ENCODE measurements at regions not wholly inside any gene's neighbourhood (a gene's known extent, or its start where the extent isn't known, plus 50 kb on each side); places are given as distances from the start of the nearest gene placed in this dataset.

DNA sequence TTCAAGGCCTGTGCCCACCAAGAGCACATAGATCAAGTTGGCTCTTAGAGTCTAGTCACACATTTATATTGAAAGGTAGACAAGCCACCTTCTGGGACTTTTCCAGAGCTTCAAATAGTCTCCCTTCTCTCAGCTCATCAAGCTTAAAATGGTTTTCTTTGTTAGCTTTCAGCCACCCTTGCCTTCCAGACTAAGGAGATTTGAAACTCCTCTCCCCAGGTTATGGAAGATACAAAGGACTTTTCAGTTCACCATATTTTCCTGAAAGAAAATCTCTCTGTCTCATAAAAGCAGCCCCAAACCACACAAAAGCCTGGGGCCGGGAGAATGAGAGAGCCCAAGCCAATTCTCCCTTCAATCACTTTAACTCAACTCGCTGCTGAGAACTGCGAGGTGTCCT lies 134.1 kb downstream of the ZC3H11B start:
- DNase-seq (ENCODE audit: insufficient read length, low spot score) (no peak), FAIRE-seq (no peak)

DNA sequence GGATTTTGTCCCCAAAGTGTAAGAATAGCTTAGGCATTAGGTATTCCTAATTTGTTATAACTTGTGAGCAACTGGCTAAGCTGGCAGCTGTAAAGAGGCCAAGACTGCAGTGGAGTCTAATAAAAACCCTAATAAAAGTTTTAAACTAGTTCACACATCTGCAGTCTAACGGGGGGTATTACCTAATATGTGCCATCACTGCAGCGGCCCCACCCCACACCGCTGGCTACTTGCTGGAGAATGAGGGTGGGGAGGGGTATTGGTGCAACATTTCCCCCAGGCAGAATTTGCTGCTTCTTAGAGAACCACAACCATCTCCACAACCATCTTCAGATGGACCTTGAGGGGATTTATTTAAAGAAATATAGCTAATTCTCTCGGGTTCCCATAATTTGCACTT lies 135.0 kb downstream of the ZC3H11B start:
- DNase-seq (ENCODE audit: insufficient read length, low spot score) (no peak), FAIRE-seq (no peak)

GRCh38 chr1:219476716-219477115 lies 136.2 kb downstream of the ZC3H11B start:
- FAIRE-seq (no peak), DNase-seq (ENCODE audit: insufficient read length, low spot score) (no peak)

DNA sequence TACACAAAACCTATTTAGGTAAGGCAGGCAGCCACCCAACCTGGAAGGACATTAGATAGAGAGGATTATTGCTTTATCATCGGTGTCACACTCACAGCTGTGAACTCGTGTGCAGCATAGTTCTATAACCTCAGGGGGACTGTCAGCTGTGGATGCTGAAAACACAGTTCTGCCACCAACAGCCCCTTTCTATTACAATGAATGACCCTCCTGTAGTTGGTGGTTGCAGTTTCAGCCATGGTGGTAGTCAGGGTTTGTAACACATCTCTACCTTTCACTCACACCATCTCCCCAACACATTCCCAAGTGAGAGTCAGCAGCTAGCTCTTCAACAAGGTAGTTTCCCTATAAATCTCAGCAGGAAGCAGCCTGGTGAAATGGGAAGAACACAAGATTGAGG lies 136.8 kb downstream of the ZC3H11B start:
- DNase-seq (ENCODE audit: insufficient read length, low spot score), result no peak
- no peak for FAIRE-seq

DNA sequence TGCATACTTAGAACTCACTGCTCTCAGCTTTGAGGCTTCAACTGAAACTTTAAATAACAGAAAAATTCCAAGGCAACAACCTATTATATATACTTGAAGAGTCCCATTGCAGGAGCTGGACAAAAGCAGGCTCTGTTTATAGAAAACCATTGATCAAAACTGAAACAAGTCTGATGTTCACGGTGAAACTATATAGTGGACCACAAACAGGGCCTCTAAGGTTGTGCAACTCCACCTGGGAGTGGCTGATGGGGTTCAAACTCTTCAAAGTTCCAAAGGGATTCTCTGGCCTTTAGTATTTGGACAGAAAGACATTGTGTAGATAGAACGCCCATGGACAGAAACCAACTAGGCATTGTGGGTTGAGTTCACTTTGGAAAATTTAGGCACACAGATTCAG lies 140.3 kb downstream of the ZC3H11B start:
- DNase-seq (ENCODE audit: insufficient read length, low spot score) (no peak), FAIRE-seq (no peak)

GRCh38 chr1:219467524-219467923 lies 145.4 kb downstream of the ZC3H11B start:
- FAIRE-seq, result no peak
- no peak for DNase-seq (ENCODE audit: insufficient read length, low spot score)

DNA sequence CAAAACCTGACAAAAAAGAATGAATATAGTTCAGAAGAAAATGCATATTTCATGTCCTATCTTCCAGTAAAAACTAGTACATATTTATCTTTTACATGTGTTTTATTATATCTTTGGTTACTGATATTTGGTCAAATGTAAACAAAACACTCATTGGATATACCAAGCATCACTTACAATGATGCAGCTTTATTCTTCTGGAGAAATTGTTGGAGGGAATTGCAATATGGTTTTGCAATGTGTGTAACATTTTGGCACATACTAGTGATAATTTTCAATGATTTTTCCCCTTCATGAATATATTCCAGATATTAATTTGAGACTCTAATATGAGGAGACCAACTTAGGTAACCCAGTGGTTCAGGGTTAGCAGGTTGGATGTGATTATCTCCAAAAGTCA lies 146.1 kb downstream of the ZC3H11B start:
- no peak for DNase-seq (ENCODE audit: insufficient read length, low spot score)
- no peak for FAIRE-seq

GRCh38 chr1:219465212-219466093 lies 147.5 kb downstream of the ZC3H11B start:
- FAIRE-seq, result no peak
- no peak for DNase-seq (ENCODE audit: insufficient read length, low spot score)

GRCh38 chr1:219463636-219464035 lies 149.3 kb downstream of the ZC3H11B start:
- FAIRE-seq (no peak), DNase-seq (ENCODE audit: insufficient read length, low spot score) (no peak)

DNA sequence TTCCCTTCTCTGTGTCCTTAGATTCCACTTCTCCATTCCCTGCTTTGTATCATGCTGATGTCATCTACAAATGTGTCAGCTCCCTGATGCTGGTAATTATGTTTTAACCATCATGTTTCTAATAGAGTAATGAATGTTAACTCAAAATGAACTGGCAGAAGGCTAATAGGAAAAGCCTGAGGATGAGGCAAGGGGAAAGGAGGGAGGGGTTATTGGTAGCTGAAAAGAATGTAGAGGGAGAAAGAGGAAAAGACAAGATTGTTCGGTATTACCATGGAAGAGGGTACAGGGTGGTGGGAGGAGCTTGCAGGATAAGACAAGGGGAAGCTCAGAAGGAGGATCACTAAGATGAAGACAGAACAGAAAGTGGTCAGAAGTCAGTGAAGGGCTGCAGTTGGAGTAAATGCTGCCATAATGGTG lies 150.9 kb downstream of the ZC3H11B start:
- FAIRE-seq, result no peak

DNA sequence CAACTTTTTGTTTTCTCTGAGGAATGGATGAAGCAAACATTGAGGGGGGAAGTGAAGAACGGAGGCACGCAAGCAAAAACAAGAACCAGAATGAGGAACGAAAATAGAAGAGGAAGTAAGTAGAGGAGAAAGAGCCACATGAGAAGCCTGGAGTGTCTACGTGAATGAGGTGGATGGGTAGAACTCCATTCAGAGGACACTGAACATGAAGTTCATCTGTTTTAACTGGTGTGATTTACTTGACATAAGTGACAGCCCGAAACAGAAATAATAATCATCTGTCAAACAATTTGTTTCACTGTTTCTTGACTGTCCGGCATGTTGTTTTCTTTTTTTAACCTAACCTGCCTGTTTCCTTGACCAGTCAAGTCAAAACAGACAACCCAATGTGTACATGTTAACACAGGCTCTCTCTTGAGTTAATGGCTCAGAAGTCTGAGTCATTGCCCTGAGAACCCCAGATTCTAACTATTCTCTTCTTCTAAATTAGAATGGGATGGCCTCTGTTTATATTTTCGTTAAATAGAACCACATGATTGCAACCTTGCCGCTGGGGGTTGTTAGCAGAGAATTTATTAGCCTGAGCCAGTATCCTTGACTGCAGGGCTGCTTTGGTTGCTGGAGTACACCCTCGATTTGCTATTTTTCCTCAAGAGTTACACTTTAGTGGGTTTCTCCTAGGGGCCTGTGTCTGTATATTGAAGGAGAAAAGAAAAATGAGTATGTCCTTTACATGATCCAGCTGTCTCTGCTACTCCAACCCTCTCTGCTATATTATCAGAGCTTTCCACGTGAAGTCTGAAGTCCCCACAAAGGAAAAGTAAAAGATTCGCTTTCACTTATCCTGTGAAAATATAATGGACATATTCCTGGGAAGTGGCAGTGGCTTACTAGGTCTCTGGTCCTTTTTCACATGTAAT lies 151.7 kb downstream of the ZC3H11B start:
- FAIRE-seq (no peak), DNase-seq (ENCODE audit: insufficient read length, low spot score) (no peak)

More for the DNA sequence above, 150.9 kb downstream of the ZC3H11B start:
- no peak for DNase-seq (ENCODE audit: insufficient read length, low spot score)

DNA sequence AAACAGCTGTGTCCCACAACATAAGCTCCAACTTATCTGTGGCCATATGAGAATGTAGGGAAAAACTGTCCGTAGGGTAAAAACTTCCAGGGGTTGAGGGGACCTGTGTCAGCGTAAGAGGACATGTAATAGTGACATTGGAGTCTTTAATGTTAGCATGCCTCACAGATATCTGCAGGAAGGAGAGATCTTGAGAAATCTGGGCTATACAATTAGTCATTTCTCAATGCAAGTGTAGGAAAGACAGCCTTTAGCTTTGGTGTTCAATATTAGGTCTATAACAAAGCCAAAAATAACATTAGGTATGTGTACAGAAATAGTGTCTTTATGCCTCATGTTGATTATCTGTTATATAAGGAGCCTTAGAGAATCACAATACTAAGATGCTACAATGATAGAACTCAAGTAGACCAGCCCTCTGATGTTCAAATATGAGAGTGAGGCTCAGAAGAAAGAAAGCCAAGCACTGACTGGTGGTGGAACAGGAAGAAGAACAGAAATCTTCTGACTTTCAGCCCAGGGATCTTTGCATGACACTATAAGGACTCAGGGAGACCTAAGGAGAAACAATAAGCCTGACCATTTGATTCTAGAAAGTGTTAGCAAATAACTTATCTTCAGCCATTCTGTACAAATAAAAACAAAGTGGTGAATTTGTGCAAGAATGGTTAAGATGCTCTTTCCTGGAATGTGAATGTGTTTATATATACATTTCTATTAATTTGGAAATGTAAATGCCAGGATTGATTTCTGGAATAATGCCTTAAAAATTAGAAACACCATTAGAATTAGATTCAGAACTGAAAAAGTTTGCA lies 152.6 kb downstream of the ZC3H11B start:
- DNase-seq (ENCODE audit: insufficient read length, low spot score), result no peak
- no peak for FAIRE-seq

- no peak for DNase-seq (ENCODE audit: insufficient read length, low spot score)
- no peak for FAIRE-seq
Measured at GRCh38 chr1:219459351-219460080, 153.4 kb downstream of the ZC3H11B start.

GRCh38 chr1:219446288-219446687 lies 166.6 kb downstream of the ZC3H11B start:
- FAIRE-seq, result no peak

GRCh38 chr1:219445864-219446263 lies 167.0 kb downstream of the ZC3H11B start:
- no peak for DNase-seq (ENCODE audit: insufficient read length, low spot score)
- FAIRE-seq, result no peak

More at GRCh38 chr1:219446288-219446687, 166.6 kb downstream of the ZC3H11B start:
- no peak for DNase-seq (ENCODE audit: insufficient read length, low spot score)

GRCh38 chr1:219444474-219444873 lies 168.4 kb downstream of the ZC3H11B start:
- DNase-seq (ENCODE audit: insufficient read length, low spot score) (no peak), FAIRE-seq (no peak)

- FAIRE-seq, result no peak
Measured at GRCh38 chr1:219443763-219444162, 169.1 kb downstream of the ZC3H11B start.

DNA sequence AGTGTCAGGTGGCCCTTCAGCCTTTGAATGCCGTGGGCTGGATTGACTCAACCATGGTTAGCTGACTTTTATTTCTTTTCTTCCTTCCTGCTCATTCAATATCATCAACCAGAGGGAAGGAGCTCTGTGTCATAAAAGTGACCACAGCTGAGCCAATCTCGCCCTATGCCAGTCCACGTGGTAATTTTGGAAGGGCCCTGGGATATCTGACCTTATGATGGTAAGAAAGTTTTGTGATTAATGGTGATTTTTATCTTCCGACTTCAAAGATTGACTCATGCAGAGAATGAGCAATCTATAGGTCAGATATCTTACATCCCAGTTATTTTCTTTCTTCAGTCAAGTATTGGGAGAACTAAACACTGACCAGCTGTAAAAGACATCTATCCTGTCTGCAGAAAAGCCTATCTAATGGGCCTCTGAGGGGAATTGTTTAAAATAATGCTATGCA lies 170.3 kb downstream of the ZC3H11B start:
- DNase-seq (ENCODE audit: insufficient read length, low spot score) (no peak), FAIRE-seq (no peak)

More at GRCh38 chr1:219443763-219444162, 169.1 kb downstream of the ZC3H11B start:
- no peak for DNase-seq (ENCODE audit: insufficient read length, low spot score)

GRCh38 chr1:219441884-219442283 lies 171.0 kb downstream of the ZC3H11B start:
- DNase-seq (ENCODE audit: insufficient read length, low spot score), result no peak
- no peak for FAIRE-seq

- DNase-seq (ENCODE audit: insufficient read length, low spot score) (no peak), FAIRE-seq (no peak)
Measured at GRCh38 chr1:219439376-219439775, 173.5 kb downstream of the ZC3H11B start.

Measured in HTR-8/SVneo (cell line).